Endothelial cell (in vitro differentiated cells): ENCODE measurements at regions not wholly inside any gene's neighbourhood (a gene's known extent, or its start where the extent isn't known, plus 50 kb on each side); places are given as distances from the start of the nearest gene placed in this dataset.

Experiments used
- DNase-seq: peaks from one replicate; pipeline ENCODE4 v3.0.0; 2021; ENCODE audit warnings: low spot score
- H3K27ac Mint-ChIP-seq: one replicate; pipeline ENCODE4 v1.8.0; 2021; ENCODE audit warnings: mixed read lengths, inconsistent platforms; ENCODE audit not compliant: unreplicated experiment
- H3K27me3 Mint-ChIP-seq: one replicate; pipeline ENCODE4 v1.8.0; 2021; ENCODE audit warnings: mild to moderate bottlenecking, moderate library complexity, mixed read lengths, inconsistent platforms; ENCODE audit not compliant: unreplicated experiment
- H3K36me3 Mint-ChIP-seq: one replicate; pipeline ENCODE4 v1.8.0; 2021; ENCODE audit warnings: mild to moderate bottlenecking, low read depth, mixed read lengths, inconsistent platforms; ENCODE audit not compliant: unreplicated experiment
- H3K4me1 Mint-ChIP-seq: one replicate; pipeline ENCODE4 v1.8.0; 2021; ENCODE audit warnings: mild to moderate bottlenecking, mixed read lengths, inconsistent platforms; ENCODE audit not compliant: unreplicated experiment
- H3K4me3 Mint-ChIP-seq: one replicate; pipeline ENCODE4 v1.8.0; 2021; ENCODE audit warnings: mild to moderate bottlenecking, mixed read lengths, inconsistent platforms; ENCODE audit not compliant: unreplicated experiment
- H3K9me3 Mint-ChIP-seq: one replicate; pipeline ENCODE4 v1.8.0; 2021; ENCODE audit warnings: mixed read lengths, inconsistent platforms; ENCODE audit not compliant: unreplicated experiment
- TF ChIP-seq, protein P1 (sequence below): fragments of 200-600 bp; sonication (generic); IDR thresholded peaks from one replicate; pipeline ENCODE4 v1.5.0; 2021; ENCODE audit warnings: antibody characterized with exemption; ENCODE audit not compliant: unreplicated experiment

DNA sequence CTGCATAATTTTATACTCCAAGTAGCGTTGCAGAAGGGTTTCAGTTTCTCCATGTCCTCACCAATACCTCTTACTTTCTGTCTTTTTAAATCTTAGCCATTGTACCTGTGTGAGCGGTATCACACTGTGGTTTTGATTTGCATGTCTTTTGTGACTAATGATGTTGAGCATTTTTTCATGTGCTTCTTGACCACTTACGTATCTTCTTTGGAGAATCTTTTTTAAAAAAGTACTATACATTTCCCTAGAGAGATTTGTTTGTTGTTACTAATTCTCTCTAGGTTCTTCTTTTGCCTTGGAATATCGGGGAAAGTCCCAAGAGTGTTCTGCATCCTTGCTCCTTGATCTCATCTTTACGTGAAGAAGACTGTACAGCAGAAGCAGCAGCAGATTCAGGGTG is 81.8 kb upstream of the WARS2 start:
- TF ChIP-seq, protein P1, sequence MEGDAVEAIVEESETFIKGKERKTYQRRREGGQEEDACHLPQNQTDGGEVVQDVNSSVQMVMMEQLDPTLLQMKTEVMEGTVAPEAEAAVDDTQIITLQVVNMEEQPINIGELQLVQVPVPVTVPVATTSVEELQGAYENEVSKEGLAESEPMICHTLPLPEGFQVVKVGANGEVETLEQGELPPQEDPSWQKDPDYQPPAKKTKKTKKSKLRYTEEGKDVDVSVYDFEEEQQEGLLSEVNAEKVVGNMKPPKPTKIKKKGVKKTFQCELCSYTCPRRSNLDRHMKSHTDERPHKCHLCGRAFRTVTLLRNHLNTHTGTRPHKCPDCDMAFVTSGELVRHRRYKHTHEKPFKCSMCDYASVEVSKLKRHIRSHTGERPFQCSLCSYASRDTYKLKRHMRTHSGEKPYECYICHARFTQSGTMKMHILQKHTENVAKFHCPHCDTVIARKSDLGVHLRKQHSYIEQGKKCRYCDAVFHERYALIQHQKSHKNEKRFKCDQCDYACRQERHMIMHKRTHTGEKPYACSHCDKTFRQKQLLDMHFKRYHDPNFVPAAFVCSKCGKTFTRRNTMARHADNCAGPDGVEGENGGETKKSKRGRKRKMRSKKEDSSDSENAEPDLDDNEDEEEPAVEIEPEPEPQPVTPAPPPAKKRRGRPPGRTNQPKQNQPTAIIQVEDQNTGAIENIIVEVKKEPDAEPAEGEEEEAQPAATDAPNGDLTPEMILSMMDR: no peak
- no peak for DNase-seq
- no peak overlapping the region for H3K4me3 Mint-ChIP-seq
- peaks cover 6% of the 10 kb centered on the region for H3K4me1 Mint-ChIP-seq
- H3K27ac Mint-ChIP-seq: no peak overlapping the region
- no peaks in the 10 kb centered on the region for H3K9me3 Mint-ChIP-seq
- H3K27me3 Mint-ChIP-seq: no peaks in the 10 kb centered on the region
- H3K36me3 Mint-ChIP-seq: no peaks in the 10 kb centered on the region

DNA sequence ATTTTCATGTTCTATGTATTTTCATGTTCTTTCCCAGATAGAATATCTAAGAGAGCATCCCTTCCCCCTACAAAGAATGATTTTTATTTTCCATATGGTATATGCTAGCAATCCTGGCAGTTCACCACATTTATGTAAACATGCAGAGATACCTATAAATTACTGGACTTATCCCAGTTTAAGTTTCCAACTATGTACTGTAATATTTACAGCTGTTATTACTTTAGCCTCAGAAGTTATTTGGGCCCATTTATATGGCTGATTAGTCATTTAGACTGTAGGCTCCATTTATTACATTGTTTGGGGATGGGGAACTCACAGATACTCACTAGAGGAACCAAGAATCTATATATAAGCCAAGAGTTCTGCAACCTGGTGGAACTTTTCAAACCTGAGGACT is 84.8 kb upstream of the WARS2 start:
- no peak overlapping the region for H3K27ac Mint-ChIP-seq
- peaks cover 13% of the 10 kb centered on the region for H3K4me1 Mint-ChIP-seq
- H3K4me3 Mint-ChIP-seq: no peak overlapping the region
- TF ChIP-seq, protein P1: no peak
- H3K27me3 Mint-ChIP-seq: no peaks in the 10 kb centered on the region
- no peak for DNase-seq
- no peaks in the 10 kb centered on the region for H3K9me3 Mint-ChIP-seq
- H3K36me3 Mint-ChIP-seq: no peaks in the 10 kb centered on the region

DNA sequence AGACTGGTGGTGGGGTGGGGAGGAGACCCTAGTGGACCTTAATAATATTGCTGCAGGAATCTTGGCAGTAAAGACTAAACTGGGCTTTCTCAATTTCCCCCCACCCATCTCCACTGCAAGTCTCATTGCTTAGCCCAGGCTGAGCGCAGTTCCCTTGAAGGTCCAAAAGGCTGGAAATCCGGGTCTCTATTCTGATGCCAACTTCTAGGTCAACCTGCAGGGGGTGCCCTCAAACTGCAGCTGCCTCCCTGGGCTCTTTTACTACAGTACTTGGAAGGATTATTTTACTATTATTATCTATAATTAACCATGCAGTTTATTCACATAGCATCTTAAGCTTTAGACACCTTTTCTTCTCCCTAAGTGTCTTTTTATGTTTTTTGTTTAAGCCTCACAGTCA is 85.4 kb upstream of the WARS2 start:
- no peak for DNase-seq
- H3K27ac Mint-ChIP-seq: no peak overlapping the region
- H3K9me3 Mint-ChIP-seq: no peaks in the 10 kb centered on the region
- H3K36me3 Mint-ChIP-seq: no peaks in the 10 kb centered on the region
- peaks cover 13% of the 10 kb centered on the region for H3K4me1 Mint-ChIP-seq
- TF ChIP-seq, protein P1: no peak
- H3K4me3 Mint-ChIP-seq: no peak overlapping the region
- no peaks in the 10 kb centered on the region for H3K27me3 Mint-ChIP-seq

DNA sequence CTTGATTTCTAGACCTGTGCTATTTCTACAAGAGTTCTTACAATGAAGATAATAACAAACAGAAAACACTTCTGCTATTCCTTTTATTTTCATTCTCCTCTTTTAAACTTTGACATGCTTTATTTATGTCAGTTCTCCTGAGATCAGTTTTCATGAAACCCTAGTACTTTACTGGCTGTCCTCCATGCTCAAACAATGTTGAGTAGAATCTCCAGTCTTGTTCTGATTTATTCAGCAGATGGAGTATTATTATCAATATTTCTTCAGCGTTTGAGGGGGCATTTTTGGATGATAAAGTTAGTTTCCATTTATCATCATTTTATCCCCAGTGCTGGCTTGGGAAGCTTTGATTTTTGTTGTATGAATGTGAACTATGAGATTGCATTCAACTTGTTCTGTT is 85.9 kb upstream of the WARS2 start:
- H3K27ac Mint-ChIP-seq: no peak overlapping the region
- no peak for DNase-seq

DNA sequence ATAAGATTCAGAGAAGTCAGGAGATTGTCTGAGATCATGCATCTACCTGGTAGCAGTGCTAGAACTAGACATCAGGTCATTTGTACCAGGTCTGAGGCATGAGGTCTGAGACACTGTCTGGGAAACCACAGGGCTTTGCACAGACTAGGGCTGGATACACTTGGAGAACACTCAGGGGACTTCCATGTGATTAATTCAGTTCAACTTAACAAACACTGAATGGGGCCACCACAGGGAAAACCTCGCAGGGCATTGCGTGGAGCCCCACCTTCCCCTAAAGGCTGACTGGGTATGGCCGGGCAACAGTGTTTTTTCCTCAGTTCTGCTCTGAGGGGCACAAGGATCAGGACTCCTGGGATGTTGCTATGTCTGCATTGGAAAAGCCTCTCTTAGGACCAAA is 86.5 kb upstream of the WARS2 start:
- no peak for DNase-seq
- no peaks in the 10 kb centered on the region for H3K27me3 Mint-ChIP-seq
- H3K4me1 Mint-ChIP-seq: peaks cover 13% of the 10 kb centered on the region
- H3K36me3 Mint-ChIP-seq: no peaks in the 10 kb centered on the region
- no peak overlapping the region for H3K4me3 Mint-ChIP-seq
- TF ChIP-seq, protein P1: no peak
- H3K9me3 Mint-ChIP-seq: no peaks in the 10 kb centered on the region
- no peak overlapping the region for H3K27ac Mint-ChIP-seq

More for the DNA sequence above, 85.9 kb upstream of the WARS2 start:
- H3K4me1 Mint-ChIP-seq: peaks cover 13% of the 10 kb centered on the region
- TF ChIP-seq, protein P1: no peak
- H3K4me3 Mint-ChIP-seq: no peak overlapping the region
- H3K36me3 Mint-ChIP-seq: no peaks in the 10 kb centered on the region
- H3K9me3 Mint-ChIP-seq: no peaks in the 10 kb centered on the region
- no peaks in the 10 kb centered on the region for H3K27me3 Mint-ChIP-seq
